ENCODE measurements at regions not wholly inside any gene's neighbourhood (a gene's known extent, or its start where the extent isn't known, plus 50 kb on each side); places are given as distances from the start of the nearest gene placed in this dataset.

DNA sequence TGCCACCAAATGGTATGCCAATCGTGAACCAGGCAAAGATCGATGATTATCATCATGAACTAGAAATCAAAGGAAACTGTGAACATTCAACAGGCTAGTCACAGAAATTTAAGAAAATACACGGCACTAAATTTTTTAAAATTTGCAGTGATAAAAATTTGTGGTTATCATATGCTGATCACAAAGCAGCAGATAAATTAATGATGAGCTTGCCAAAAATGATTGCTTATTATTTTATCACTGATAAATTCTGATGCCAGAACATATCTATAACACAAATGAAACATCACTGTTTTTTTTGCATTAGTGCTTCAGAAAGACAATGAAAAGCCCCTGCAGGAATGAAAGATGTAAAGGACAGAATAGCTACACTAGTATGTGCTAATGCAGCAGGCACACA lies 1413.2 kb upstream of the MAP3K7 start:
- Histone ChIP-seq H3K4me2 (ENCODE audit: insufficient read depth, insufficient read length, low read length) (no peak overlapping the region), H4K91ac (ENCODE audit: insufficient read length, low read depth, low read length) (no peak overlapping the region), H2BK5ac (ENCODE audit: insufficient read length, low read length) (no peak overlapping the region), H3K14ac (ENCODE audit: insufficient read depth, low read length) (no peak overlapping the region), H4K20me1 (ENCODE audit: control insufficient read depth, insufficient read depth, insufficient read length) (no peaks in the 10 kb centered on the region), H3T11ph (ENCODE audit: low read length) (no peak overlapping the region), H3K23ac (ENCODE audit: insufficient read length, low read depth, low read length) (no peak overlapping the region), H3K56ac (ENCODE audit: insufficient read length, low read depth, low read length) (no peak overlapping the region), H2AFZ (ENCODE audit: low read length) (no peak overlapping the region), H3K9ac (ENCODE audit: extremely low read depth, insufficient read length, low read length) (no peak overlapping the region), H3K23me2 (ENCODE audit: insufficient read length, low read depth, low read length, poor library complexity, severe bottlenecking) (no peaks in the 10 kb centered on the region), H3K27ac (ENCODE audit: insufficient read length, low read depth, low read length) (no peak overlapping the region), H3K9me3 (ENCODE audit: control insufficient read depth, low read depth, low read length) (no peaks in the 10 kb centered on the region), H2BK15ac (ENCODE audit: low read depth, low read length) (no peak overlapping the region), H2BK120ac (ENCODE audit: low read depth, low read length, poor library complexity, severe bottlenecking) (no peak overlapping the region), H4K8ac (replicated peaks; ENCODE audit: insufficient read length, low read depth, low read length) (no peak overlapping the region), H2BK12ac (ENCODE audit: insufficient read length, low read depth, low read length) (no peak overlapping the region), H3K18ac (ENCODE audit: insufficient read length, low read depth, low read length) (no peak overlapping the region), H2AK5ac (ENCODE audit: insufficient read length, low read length) (no peak overlapping the region), H3K4ac (ENCODE audit: low read depth, low read length) (no peak overlapping the region), H3K79me2 (ENCODE audit: insufficient read depth, low read length) (no peaks in the 10 kb centered on the region), H3K27me3 (ENCODE audit: insufficient read depth, low read length) (no peaks in the 10 kb centered on the region), H3K4me1 (ENCODE audit: insufficient read depth, low read length) (no peaks in the 10 kb centered on the region), H4K5ac (ENCODE audit: insufficient read length, low read depth, low read length) (no peak overlapping the region), H2BK20ac (ENCODE audit: low read depth, low read length, poor library complexity, severe bottlenecking) (no peak overlapping the region), H3K79me1 (ENCODE audit: insufficient read depth, low read depth, low read length, poor library complexity, severe bottlenecking) (no peaks in the 10 kb centered on the region)
- no peak overlapping the region for H3K27ac Mint-ChIP-seq
- TF ChIP-seq, protein P1, sequence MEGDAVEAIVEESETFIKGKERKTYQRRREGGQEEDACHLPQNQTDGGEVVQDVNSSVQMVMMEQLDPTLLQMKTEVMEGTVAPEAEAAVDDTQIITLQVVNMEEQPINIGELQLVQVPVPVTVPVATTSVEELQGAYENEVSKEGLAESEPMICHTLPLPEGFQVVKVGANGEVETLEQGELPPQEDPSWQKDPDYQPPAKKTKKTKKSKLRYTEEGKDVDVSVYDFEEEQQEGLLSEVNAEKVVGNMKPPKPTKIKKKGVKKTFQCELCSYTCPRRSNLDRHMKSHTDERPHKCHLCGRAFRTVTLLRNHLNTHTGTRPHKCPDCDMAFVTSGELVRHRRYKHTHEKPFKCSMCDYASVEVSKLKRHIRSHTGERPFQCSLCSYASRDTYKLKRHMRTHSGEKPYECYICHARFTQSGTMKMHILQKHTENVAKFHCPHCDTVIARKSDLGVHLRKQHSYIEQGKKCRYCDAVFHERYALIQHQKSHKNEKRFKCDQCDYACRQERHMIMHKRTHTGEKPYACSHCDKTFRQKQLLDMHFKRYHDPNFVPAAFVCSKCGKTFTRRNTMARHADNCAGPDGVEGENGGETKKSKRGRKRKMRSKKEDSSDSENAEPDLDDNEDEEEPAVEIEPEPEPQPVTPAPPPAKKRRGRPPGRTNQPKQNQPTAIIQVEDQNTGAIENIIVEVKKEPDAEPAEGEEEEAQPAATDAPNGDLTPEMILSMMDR (conservative IDR thresholded peaks at IDR 0.05), result no peak
- H3K4me3 Mint-ChIP-seq, result no peak overlapping the region
- H3K9me3 Mint-ChIP-seq, result peaks cover 0 to 5% of the 10 kb centered on the region in 2 experiments; a peak in 2 of 5 replicates
- no peak for DNase-seq
- no peaks in the 10 kb centered on the region for H3K27me3 Mint-ChIP-seq (ENCODE audit: low read depth)
- whole genome bisulfite sequencing (ENCODE audit: extremely low coverage, insufficient read length, low lambda C conversion rate), result no CpG with 5 or more reads among the region's 3 CpGs
- H3K4me1 Mint-ChIP-seq, result peaks cover 0 to 4% of the 10 kb centered on the region in 2 experiments; a peak in 1 of 4 replicates
- no peaks in the 10 kb centered on the region; a peak in 1 of 7 replicates for H3K36me3 Mint-ChIP-seq (ENCODE audit: insufficient read depth in 1 of 3, low read depth in 3 of 3)

All from H9 (cell line).